ENCODE measurements at regions not wholly inside any gene's neighbourhood (a gene's known extent, or its start where the extent isn't known, plus 50 kb on each side); places are given as distances from the start of the nearest gene placed in this dataset.

DNA sequence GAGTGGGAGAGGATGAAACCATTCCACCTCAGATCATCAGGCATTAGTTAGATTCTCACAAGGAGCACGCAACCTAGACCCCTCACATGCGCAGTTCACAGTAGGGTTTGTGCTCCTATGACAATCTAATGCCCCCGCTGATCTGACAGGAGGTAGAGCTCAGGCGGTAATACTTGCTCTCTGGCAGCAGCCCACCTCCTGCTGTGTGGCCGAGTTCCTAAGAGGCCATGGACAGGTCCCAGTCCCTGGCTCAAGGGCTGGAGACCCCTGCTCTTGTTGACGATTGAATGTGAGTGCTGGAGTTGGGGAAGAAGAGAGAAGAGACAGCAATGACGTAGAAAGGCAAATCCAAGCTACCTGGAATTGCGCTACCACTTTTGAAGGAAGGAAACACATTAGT is 267.2 kb downstream of the TFEC start:
- CTCF ChIA-PET: no interaction called here
- POLR2A ChIA-PET (ENCODE audit: unreplicated experiment): no interaction called here
- in situ Hi-C loops (cut with MboI; ENCODE audit: low sequenced_read_pairs): no loop called here

More for the DNA sequence above, 267.2 kb downstream of the TFEC start:
- ATAC-seq (ENCODE audit: low read depth) (no peak), DNase-seq (no peak)
- H3K4me3 ChIP-seq (ENCODE audit: insufficient read depth, low read depth, low read length): no peak overlapping the region
- H3K27ac ChIP-seq (ENCODE audit: insufficient read depth, low read length): no peak overlapping the region
- H2BK20ac ChIP-seq (ENCODE audit: low read depth, low read length): no peak overlapping the region
- H4K8ac ChIP-seq (ENCODE audit: low read depth in 2 of 2, low read length in 2 of 2): no peak overlapping the region
- no peaks in the 10 kb centered on the region for H3K79me1 ChIP-seq (ENCODE audit: low read depth in 1 of 2, low read length in 2 of 2)
- intact Hi-C loops (cut with micrococcal nuclease) (no loop called here), dilution Hi-C loops (cut with HindIII; ENCODE audit: low sequenced_read_pairs, unreplicated experiment) (no loop called here)
- H4K5ac ChIP-seq (ENCODE audit: low read depth, low read length): no peak overlapping the region
- no peaks in the 10 kb centered on the region for H4K20me1 ChIP-seq (ENCODE audit: insufficient read depth, low read length)
- H2AFZ ChIP-seq (replicated peaks; ENCODE audit: low read length, poor library complexity): no peak overlapping the region
- no peaks in the 10 kb centered on the region for H3K36me3 ChIP-seq (ENCODE audit: control insufficient read depth, insufficient read depth, low read length)
- H2BK120ac ChIP-seq (ENCODE audit: low read depth, low read length): no peak overlapping the region
- H3K56ac ChIP-seq (ENCODE audit: extremely low read depth, insufficient read depth, low read length): no peak overlapping the region
- H3K4ac ChIP-seq (ENCODE audit: low read depth, low read length): no peak overlapping the region
- no peak overlapping the region for H2AK5ac ChIP-seq (ENCODE audit: low read depth, low read length)
- no peak overlapping the region for H2AK9ac ChIP-seq (replicated peaks; ENCODE audit: low read depth, low read length, poor library complexity)
- TF ChIP-seq RAD21 (IDR thresholded peaks at IDR 0.05; ENCODE audit: low read length): no peak
- TF ChIP-seq, protein P1, sequence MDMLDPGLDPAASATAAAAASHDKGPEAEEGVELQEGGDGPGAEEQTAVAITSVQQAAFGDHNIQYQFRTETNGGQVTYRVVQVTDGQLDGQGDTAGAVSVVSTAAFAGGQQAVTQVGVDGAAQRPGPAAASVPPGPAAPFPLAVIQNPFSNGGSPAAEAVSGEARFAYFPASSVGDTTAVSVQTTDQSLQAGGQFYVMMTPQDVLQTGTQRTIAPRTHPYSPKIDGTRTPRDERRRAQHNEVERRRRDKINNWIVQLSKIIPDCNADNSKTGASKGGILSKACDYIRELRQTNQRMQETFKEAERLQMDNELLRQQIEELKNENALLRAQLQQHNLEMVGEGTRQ (IDR thresholded peaks at IDR 0.05; ENCODE audit: low read depth, low read length): no peak
- no peak for TF ChIP-seq MAFK (IDR thresholded peaks at IDR 0.05; ENCODE audit: low read depth, low read length)
- no peak for TF ChIP-seq BHLHE40 (IDR thresholded peaks at IDR 0.05; ENCODE audit: low read depth, low read length)
- TF ChIP-seq, protein P2, sequence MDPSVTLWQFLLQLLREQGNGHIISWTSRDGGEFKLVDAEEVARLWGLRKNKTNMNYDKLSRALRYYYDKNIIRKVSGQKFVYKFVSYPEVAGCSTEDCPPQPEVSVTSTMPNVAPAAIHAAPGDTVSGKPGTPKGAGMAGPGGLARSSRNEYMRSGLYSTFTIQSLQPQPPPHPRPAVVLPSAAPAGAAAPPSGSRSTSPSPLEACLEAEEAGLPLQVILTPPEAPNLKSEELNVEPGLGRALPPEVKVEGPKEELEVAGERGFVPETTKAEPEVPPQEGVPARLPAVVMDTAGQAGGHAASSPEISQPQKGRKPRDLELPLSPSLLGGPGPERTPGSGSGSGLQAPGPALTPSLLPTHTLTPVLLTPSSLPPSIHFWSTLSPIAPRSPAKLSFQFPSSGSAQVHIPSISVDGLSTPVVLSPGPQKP (IDR thresholded peaks at IDR 0.05; ENCODE audit: borderline replicate concordance, low read depth, low read length): no peak
- TF ChIP-seq RFX5 (IDR thresholded peaks at IDR 0.05; ENCODE audit: low read depth, low read length): no peak
- TF ChIP-seq CHD1 (IDR thresholded peaks at IDR 0.05; ENCODE audit: low read depth, low read length): no peak
- TF ChIP-seq NFE2L2 (IDR thresholded peaks at IDR 0.05; ENCODE audit: low read depth, low read length): no peak
- TF ChIP-seq POLR2A (IDR thresholded peaks at IDR 0.05; ENCODE audit: low read depth, low read length): no peak
- no peak for TF ChIP-seq RCOR1 (IDR thresholded peaks at IDR 0.05; ENCODE audit: insufficient replicate concordance, low read length)
- no peak for TF ChIP-seq FOS (IDR thresholded peaks at IDR 0.05; ENCODE audit: low read depth, low read length)
- no peak for TF ChIP-seq MAZ (IDR thresholded peaks at IDR 0.05; ENCODE audit: borderline replicate concordance, low read depth, low read length)
- no peak for TF ChIP-seq SMC3 (IDR thresholded peaks at IDR 0.05; ENCODE audit: low read depth, low read length)
- TF ChIP-seq, protein P3, sequence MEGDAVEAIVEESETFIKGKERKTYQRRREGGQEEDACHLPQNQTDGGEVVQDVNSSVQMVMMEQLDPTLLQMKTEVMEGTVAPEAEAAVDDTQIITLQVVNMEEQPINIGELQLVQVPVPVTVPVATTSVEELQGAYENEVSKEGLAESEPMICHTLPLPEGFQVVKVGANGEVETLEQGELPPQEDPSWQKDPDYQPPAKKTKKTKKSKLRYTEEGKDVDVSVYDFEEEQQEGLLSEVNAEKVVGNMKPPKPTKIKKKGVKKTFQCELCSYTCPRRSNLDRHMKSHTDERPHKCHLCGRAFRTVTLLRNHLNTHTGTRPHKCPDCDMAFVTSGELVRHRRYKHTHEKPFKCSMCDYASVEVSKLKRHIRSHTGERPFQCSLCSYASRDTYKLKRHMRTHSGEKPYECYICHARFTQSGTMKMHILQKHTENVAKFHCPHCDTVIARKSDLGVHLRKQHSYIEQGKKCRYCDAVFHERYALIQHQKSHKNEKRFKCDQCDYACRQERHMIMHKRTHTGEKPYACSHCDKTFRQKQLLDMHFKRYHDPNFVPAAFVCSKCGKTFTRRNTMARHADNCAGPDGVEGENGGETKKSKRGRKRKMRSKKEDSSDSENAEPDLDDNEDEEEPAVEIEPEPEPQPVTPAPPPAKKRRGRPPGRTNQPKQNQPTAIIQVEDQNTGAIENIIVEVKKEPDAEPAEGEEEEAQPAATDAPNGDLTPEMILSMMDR (conservative IDR thresholded peaks at IDR 0.05; ENCODE audit: low read depth, low read length): no peak
- TF ChIP-seq MXI1 (IDR thresholded peaks at IDR 0.05; ENCODE audit: borderline replicate concordance, low read depth, low read length): no peak
- no peak overlapping the region for H3K23ac ChIP-seq (ENCODE audit: low read depth, low read length)
- H3K4me2 ChIP-seq (ENCODE audit: low read depth, low read length): no peak overlapping the region
- H3K14ac ChIP-seq (replicated peaks; ENCODE audit: low read depth, low read length): no peak overlapping the region
- no CpG with 5 or more reads among the region's 8 CpGs for WGBS, 2 experiments (ENCODE audit: extremely low coverage in 2 of 2, insufficient read length in 1 of 2)
- no peak overlapping the region for H2BK5ac ChIP-seq (ENCODE audit: low read depth, low read length, poor library complexity, severe bottlenecking)
- no peak overlapping the region for H3K18ac ChIP-seq (ENCODE audit: low read depth, low read length)
- no peak overlapping the region for H4K91ac ChIP-seq (ENCODE audit: insufficient read depth, low read depth, low read length)
- H3K27me3 ChIP-seq (ENCODE audit: control insufficient read depth, insufficient read depth, low read length): no peaks in the 10 kb centered on the region
- H3K9me1 ChIP-seq (ENCODE audit: insufficient read depth, low read length): no peaks in the 10 kb centered on the region
- no peaks in the 10 kb centered on the region for H3K9me3 ChIP-seq (ENCODE audit: control insufficient read depth, insufficient read depth, low read length)
- no peaks in the 10 kb centered on the region for H3K4me1 ChIP-seq (ENCODE audit: control insufficient read depth, insufficient read depth, low read length)
- H2BK15ac ChIP-seq (ENCODE audit: low read depth, low read length): no peak overlapping the region
- BruUV-seq (replicated peaks): no TSS peak
- no peak overlapping the region for H3K9ac ChIP-seq (ENCODE audit: low read depth, low read length)
